Duodenal mucosa (tissue), 2 donors: ENCODE measurements at regions not wholly inside any gene's neighbourhood (a gene's known extent, or its start where the extent isn't known, plus 50 kb on each side); places are given as distances from the start of the nearest gene placed in this dataset.

ENCODE experiments used
- H3K27ac ChIP-seq: one replicate; pipeline ENCODE4 v1.7.0; 2013; ENCODE audit warnings: low read depth, low read length
- H3K27me3 ChIP-seq, 2 donors: one replicate each; pipeline ENCODE4 v1.7.0; 2013; ENCODE audit warnings: low read length in 2 of 2, control low read depth in 1 of 2; ENCODE audit not compliant: insufficient read depth in 2 of 2, control insufficient read depth in 1 of 2
- H3K36me3 ChIP-seq, 2 donors: one replicate each; pipeline ENCODE4 v1.7.0; 2013; ENCODE audit warnings: low read length in 2 of 2, control low read depth in 1 of 2; ENCODE audit not compliant: insufficient read depth in 2 of 2, control insufficient read depth in 1 of 2
- H3K4me1 ChIP-seq, 2 donors: one replicate each; pipeline ENCODE4 v1.7.0; 2013; ENCODE audit warnings: low read length in 2 of 2, control low read depth in 1 of 2; ENCODE audit not compliant: insufficient read depth in 2 of 2, control insufficient read depth in 1 of 2
- H3K4me3 ChIP-seq, 2 donors: one replicate each; pipeline ENCODE4 v1.7.0; 2013; ENCODE audit warnings: low read length in 2 of 2, low read depth in 1 of 2
- H3K9ac ChIP-seq, 2 donors: one replicate each; pipeline ENCODE4 v1.7.0; 2013; ENCODE audit warnings: low read length in 2 of 2, low read depth in 1 of 2
- H3K9me3 ChIP-seq, 2 donors: one replicate each; pipeline ENCODE4 v1.7.0; 2013; ENCODE audit warnings: low read length in 2 of 2, control low read depth in 1 of 2; ENCODE audit not compliant: control insufficient read depth in 1 of 2

DNA sequence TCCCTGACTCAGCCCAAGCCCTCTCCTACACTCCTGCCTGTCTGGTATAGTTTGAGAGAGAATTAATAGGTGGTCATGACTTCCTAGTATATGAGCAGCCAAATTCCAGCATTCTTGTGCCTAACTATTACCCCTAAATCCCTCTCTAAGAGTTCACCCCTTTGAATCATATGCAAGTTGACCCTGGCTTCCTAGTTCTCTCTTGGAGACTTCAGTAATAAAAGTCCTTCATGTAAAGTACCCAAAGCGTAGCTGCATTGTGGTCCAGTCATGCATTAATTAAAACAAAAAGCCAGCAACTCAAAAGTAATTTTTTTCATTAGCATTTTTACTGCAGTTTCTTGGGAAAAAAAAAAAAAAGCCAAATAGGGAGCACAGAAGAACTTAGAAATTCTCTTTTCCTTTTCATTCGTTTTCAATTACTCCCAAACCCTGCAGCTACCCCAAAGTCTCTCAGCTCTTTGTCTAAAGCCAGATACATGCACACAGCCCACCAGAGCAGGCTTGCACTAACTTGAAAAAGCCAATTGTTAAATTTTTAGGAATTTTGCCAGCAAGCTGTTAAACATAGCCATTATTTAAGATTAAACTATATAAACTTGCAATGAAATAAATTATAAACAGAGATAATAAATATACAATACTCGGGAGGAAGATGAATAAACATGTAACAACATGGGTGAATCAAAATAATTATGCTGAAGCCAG, 50.1 kb upstream of the STT3B start:
- no peaks in the 10 kb centered on the region for H3K27me3 ChIP-seq
- no peak overlapping the region for H3K27ac ChIP-seq
- no peaks in the 10 kb centered on the region for H3K9me3 ChIP-seq
- H3K9ac ChIP-seq, result no peak overlapping the region
- H3K36me3 ChIP-seq, result no peaks in the 10 kb centered on the region
- H3K4me1 ChIP-seq, result no peaks in the 10 kb centered on the region
- H3K4me3 ChIP-seq, result no peak overlapping the region
